K562 (cell line): ENCODE measurements at regions not wholly inside any gene's neighbourhood (a gene's known extent, or its start where the extent isn't known, plus 50 kb on each side); places are given as distances from the start of the nearest gene placed in this dataset.

Source experiments
- ETV1 ChIP-seq: fragments of 450-650 bp; conservative IDR thresholded peaks from 2 replicates; pipeline ENCODE4 v1.6.1; 2016; ENCODE audit warnings: missing genetic modification characterization, control low read depth, low read depth, missing compliant biosample characterization
- HMGXB4 ChIP-seq: sonication (generic); formaldehyde crosslinking; IDR thresholded peaks from 2 replicates; pipeline ENCODE4 v1.8.1; 2023; ENCODE audit warnings: mild to moderate bottlenecking, missing genetic modification reagents
- JUN ChIP-seq, 2 experiments: sonication (generic) in 1 of 2; formaldehyde crosslinking in 1 of 2; IDR thresholded peaks; 2 replicates each; pipeline versions ENCODE4 v1.6.1 to v1.8.0; 2012 to 2022; ENCODE audit warnings: borderline replicate concordance in 2 of 2, mild to moderate bottlenecking in 2 of 2, improper control_type of control experiment in 1 of 2, low read depth in 1 of 2, low read length in 1 of 2, missing genetic modification reagents in 1 of 2
- KAT7 ChIP-seq: sonication (generic); formaldehyde crosslinking; IDR thresholded peaks from 2 replicates; pipeline ENCODE4 v1.8.0; 2022; ENCODE audit warnings: missing genetic modification reagents, mild to moderate bottlenecking, borderline replicate concordance
- POLR2A ChIP-seq: fragments of 450-650 bp; conservative IDR thresholded peaks from 2 replicates; pipeline ENCODE4 v1.6.1; 2016
- ZC3H4 ChIP-seq: sonication (generic); formaldehyde crosslinking; IDR thresholded peaks from 2 replicates; pipeline ENCODE4 v1.9.0; 2021; ENCODE audit warnings: missing genetic modification reagents, borderline replicate concordance
- ZNF282 ChIP-seq: sonication (generic); formaldehyde crosslinking; IDR thresholded peaks from 2 replicates; pipeline ENCODE4 v1.8.1; 2023; ENCODE audit warnings: missing genetic modification reagents

- TF ChIP-seq ETV1 (no peak), KAT7 (CRISPR knock-in tag) (no peak), JUN (IDR thresholded peaks at IDR 0.05; ENCODE audit: borderline replicate concordance, low read depth, low read length) (no peak), JUN (CRISPR knock-in tag; IDR thresholded peaks at IDR 0.05; ENCODE audit: borderline replicate concordance) (no peak), HMGXB4 (CRISPR knock-in tag) (no peak), POLR2A (no peak), ZC3H4 (CRISPR knock-in tag) (no peak), ZNF282 (no peak)
Measured at GRCh38 chr11:43123443-43123842, 188.4 kb upstream of the API5 start.
